AG10803 (cell line): ENCODE measurements at regions not wholly inside any gene's neighbourhood (a gene's known extent, or its start where the extent isn't known, plus 50 kb on each side); places are given as distances from the start of the nearest gene placed in this dataset.

ENCODE experiments used
- DNase-seq: peaks from one replicate; pipeline ENCODE4 v3.0.0; 2010; ENCODE audit warnings: low read depth
- H3K4me3 ChIP-seq: 2 replicates; pipeline ENCODE4 v1.5.1; 2011; ENCODE audit warnings: mild to moderate bottlenecking, low read length, control low read depth
- TF ChIP-seq, protein P1 (sequence below): conservative IDR thresholded peaks from 2 replicates; pipeline ENCODE4 v1.5.1; 2011; ENCODE audit warnings: mild to moderate bottlenecking, low read length, control low read depth, inconsistent platforms

GRCh38 chr12:47577206-47577989 is 128.4 kb downstream of the RPAP3 start:
- TF ChIP-seq, protein P1, sequence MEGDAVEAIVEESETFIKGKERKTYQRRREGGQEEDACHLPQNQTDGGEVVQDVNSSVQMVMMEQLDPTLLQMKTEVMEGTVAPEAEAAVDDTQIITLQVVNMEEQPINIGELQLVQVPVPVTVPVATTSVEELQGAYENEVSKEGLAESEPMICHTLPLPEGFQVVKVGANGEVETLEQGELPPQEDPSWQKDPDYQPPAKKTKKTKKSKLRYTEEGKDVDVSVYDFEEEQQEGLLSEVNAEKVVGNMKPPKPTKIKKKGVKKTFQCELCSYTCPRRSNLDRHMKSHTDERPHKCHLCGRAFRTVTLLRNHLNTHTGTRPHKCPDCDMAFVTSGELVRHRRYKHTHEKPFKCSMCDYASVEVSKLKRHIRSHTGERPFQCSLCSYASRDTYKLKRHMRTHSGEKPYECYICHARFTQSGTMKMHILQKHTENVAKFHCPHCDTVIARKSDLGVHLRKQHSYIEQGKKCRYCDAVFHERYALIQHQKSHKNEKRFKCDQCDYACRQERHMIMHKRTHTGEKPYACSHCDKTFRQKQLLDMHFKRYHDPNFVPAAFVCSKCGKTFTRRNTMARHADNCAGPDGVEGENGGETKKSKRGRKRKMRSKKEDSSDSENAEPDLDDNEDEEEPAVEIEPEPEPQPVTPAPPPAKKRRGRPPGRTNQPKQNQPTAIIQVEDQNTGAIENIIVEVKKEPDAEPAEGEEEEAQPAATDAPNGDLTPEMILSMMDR, result no peak
- DNase-seq, result peak; percentile 41
- no peak overlapping the region for H3K4me3 ChIP-seq

- no peak for DNase-seq
- no peak overlapping the region for H3K4me3 ChIP-seq
- TF ChIP-seq, protein P1, result no peak
Measured at GRCh38 chr12:47576289-47576945, 129.4 kb downstream of the RPAP3 start.

GRCh38 chr12:47574252-47575021 is 131.4 kb downstream of the RPAP3 start:
- TF ChIP-seq, protein P1, result no peak
- no peak for DNase-seq
- H3K4me3 ChIP-seq, result no peak overlapping the region

DNA sequence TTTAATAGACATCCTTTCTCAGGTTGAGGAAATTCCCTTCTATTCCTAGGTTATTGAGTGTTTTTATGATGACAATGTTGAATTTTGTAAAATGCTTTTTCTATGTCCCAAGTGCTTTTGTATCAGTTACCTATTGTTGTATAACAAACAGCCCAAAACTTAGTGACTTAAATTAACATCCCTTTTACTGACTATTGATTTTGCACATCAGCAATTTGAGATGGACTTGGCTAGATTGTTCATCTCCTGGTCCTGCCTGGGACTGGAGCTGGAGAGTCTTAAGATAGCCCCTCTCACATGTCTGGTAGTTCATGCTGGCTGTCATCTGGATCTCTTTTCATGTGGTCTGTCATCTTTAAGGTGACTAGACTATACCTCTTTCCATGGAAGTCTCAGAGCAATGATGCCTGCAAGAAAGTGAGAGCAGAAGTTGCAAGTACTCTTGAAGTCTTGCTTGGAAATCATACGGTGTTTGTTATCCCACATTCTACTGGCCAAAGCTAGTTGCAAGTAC is 132.6 kb downstream of the RPAP3 start:
- no peak overlapping the region for H3K4me3 ChIP-seq
- DNase-seq, result no peak
- TF ChIP-seq, protein P1, result no peak

- TF ChIP-seq, protein P1, result no peak
- H3K4me3 ChIP-seq, result no peak overlapping the region
Measured at GRCh38 chr12:47570151-47570550, 135.7 kb downstream of the RPAP3 start.

DNA sequence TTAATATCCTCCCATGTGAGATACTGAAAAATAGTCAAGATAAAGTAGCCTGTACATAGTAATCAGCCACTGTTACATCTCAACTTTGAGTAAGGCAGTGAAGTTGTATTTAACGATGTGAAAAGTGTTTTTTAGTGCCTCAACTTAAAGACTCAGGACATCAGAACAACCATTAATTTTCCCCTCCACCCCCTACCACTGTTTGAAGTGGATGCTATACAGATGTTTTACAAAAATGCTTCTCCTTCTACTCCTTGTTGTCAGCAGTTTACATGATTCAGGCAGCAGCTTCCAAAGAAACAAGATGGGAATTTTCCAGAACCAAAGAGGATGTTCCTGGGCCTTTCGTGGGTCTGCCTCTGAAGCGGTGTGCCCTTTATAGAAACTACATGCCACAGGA is 143.6 kb downstream of the RPAP3 start:
- no peak overlapping the region for H3K4me3 ChIP-seq
- TF ChIP-seq, protein P1, result no peak
- no peak for DNase-seq

More at GRCh38 chr12:47570151-47570550, 135.7 kb downstream of the RPAP3 start:
- no peak for DNase-seq
